Hepatocyte (in vitro differentiated cells): ENCODE measurements at regions not wholly inside any gene's neighbourhood (a gene's known extent, or its start where the extent isn't known, plus 50 kb on each side); places are given as distances from the start of the nearest gene placed in this dataset.

ENCODE experiments used
- EZH2 ChIP-seq: fragments of 200-600 bp; sonication (generic); IDR thresholded peaks from 2 replicates; pipeline ENCODE4 v1.6.1; 2016; ENCODE audit warnings: antibody characterized with exemption, mild to moderate bottlenecking, borderline replicate concordance
- EZH2phosphoT487 ChIP-seq: fragments of 200-600 bp; sonication (generic); IDR thresholded peaks from one replicate; pipeline ENCODE4 v1.6.1; 2018; ENCODE audit warnings: antibody characterized with exemption, mild to moderate bottlenecking, low read depth, moderate library complexity; ENCODE audit not compliant: unreplicated experiment, severe bottlenecking
- TF ChIP-seq, protein P1 (sequence below): fragments of 200-600 bp; sonication (generic); IDR thresholded peaks from 2 replicates; pipeline ENCODE4 v1.5.1; 2016; ENCODE audit warnings: antibody characterized with exemption, mild to moderate bottlenecking; ENCODE audit not compliant: poor library complexity

DNA sequence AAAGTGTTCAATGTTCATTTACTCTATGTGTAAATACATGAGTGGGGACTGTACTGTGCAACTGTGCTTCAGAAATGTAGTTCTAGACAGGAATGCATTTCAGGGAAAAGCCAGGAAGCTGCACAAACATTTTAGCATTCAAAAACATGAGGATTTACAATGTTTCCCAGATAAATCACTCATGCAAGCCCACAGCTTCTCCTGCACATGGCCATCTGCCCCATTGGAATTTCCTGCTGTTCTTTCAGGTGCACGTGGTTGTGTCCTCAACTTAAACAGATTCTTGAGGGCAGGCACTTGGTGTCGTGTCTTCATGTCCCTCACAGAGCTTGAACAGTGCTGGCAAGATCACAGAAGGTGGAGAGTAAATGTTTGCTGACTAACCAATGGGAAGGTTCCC lies 101.5 kb downstream of the UNC5CL start:
- TF ChIP-seq EZH2 (no peak), EZH2phosphoT487 (no peak)
- TF ChIP-seq, protein P1, sequence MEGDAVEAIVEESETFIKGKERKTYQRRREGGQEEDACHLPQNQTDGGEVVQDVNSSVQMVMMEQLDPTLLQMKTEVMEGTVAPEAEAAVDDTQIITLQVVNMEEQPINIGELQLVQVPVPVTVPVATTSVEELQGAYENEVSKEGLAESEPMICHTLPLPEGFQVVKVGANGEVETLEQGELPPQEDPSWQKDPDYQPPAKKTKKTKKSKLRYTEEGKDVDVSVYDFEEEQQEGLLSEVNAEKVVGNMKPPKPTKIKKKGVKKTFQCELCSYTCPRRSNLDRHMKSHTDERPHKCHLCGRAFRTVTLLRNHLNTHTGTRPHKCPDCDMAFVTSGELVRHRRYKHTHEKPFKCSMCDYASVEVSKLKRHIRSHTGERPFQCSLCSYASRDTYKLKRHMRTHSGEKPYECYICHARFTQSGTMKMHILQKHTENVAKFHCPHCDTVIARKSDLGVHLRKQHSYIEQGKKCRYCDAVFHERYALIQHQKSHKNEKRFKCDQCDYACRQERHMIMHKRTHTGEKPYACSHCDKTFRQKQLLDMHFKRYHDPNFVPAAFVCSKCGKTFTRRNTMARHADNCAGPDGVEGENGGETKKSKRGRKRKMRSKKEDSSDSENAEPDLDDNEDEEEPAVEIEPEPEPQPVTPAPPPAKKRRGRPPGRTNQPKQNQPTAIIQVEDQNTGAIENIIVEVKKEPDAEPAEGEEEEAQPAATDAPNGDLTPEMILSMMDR, result no peak
